PC-9 (cell line): ENCODE measurements at regions not wholly inside any gene's neighbourhood (a gene's known extent, or its start where the extent isn't known, plus 50 kb on each side); places are given as distances from the start of the nearest gene placed in this dataset.

Source experiments
- EZH2 ChIP-seq: fragments of 200-600 bp; sonication (generic); IDR thresholded peaks from 2 replicates; pipeline ENCODE4 v1.8.0; 2017; ENCODE audit warnings: antibody characterized with exemption, low read depth
- TF ChIP-seq, protein P1 (sequence below): fragments of 200-600 bp; sonication (generic); conservative IDR thresholded peaks from 2 replicates; pipeline ENCODE4 v1.6.1; 2017; ENCODE audit warnings: mixed run types, antibody characterized with exemption, mild to moderate bottlenecking, moderate library complexity

DNA sequence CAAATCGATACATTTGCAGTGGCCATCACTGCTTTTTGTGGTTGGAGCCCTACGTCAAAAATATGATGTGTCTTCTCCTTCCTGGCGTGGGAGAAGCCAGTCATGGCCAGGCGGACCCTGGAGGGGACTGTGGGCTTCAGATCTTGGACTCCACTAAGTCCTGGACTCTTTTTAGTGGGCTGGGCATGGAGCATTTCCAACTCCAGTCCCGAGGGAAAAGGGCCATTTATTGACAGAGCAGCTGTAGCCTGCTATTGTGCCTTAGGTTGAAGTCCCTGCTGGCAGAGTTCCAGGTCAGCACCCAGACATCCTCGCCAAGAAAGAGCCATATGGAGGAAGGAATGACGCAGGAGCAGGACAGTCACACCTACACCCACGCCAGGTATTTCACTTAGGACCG lies 179.2 kb upstream of the ZNF507 start:
- TF ChIP-seq EZH2: no peak
- TF ChIP-seq, protein P1, sequence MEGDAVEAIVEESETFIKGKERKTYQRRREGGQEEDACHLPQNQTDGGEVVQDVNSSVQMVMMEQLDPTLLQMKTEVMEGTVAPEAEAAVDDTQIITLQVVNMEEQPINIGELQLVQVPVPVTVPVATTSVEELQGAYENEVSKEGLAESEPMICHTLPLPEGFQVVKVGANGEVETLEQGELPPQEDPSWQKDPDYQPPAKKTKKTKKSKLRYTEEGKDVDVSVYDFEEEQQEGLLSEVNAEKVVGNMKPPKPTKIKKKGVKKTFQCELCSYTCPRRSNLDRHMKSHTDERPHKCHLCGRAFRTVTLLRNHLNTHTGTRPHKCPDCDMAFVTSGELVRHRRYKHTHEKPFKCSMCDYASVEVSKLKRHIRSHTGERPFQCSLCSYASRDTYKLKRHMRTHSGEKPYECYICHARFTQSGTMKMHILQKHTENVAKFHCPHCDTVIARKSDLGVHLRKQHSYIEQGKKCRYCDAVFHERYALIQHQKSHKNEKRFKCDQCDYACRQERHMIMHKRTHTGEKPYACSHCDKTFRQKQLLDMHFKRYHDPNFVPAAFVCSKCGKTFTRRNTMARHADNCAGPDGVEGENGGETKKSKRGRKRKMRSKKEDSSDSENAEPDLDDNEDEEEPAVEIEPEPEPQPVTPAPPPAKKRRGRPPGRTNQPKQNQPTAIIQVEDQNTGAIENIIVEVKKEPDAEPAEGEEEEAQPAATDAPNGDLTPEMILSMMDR: no peak
